NCI-H1105 (cell line): ENCODE measurements at regions not wholly inside any gene's neighbourhood (a gene's known extent, or its start where the extent isn't known, plus 50 kb on each side); places are given as distances from the start of the nearest gene placed in this dataset.

Experiments used
- DNase-seq: peaks from one replicate; lab custom pipeline; 2025; lab: John Stamatoyannopoulos, UW

DNA sequence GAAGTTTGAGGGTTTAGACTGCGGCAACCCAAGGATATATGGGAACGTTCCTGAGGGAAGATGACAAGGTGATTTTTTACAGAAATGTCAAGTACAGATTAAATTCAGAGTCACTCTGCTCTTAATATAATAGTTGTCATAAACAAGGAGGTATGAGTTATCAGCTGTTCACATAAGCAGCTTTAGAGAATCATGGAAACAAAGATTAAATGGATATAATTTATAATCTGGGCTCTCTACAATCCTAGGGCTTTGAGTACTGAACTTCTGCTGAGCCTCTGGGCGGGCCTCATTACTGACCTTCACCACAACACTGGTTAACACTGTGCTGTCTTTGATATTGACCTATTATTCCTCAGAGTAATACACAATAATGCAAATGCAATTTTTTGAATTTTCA, 577.8 kb downstream of the RPS29 start:
- no peak for DNase-seq

DNA sequence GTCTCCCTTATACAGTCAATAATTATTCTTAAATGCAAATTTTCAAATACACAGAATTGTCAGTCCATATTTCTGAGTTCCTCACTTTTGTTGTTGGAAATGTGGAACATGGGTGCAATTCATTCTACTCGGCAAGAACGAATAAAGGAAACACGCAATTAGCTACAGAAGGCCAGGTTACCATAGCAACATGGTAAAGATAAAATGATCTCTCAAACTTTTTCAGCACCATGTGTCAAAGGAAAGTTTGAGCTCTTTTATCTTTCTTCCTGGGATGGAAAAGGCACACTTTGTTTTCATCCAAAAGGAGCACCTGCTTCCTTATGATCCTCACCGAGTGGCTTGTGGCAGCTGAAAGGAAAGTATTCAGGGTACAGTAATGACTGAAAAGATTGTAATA, 595.0 kb downstream of the RPS29 start:
- no peak for DNase-seq

GRCh38 chr14:48983351-48983888, 602.8 kb downstream of the RPS29 start:
- DNase-seq: peak; percentile 6

DNA sequence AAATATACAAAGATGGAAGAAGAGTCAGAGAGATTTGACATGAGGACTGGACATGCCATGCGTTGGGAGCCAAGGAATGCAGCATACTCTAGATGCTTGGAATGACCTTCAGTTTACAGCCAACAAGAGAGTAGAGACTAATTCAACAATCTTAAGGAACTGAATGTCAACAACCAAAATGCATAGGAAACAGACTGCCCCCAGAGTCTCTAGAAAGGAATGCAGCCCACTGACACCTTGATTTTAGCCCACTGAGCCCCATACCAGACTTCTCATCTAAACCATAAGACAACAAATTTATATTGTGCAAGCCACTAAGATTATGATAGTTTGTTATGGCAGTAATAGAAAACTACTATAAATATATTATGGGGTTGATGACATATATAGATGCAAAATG, 611.2 kb downstream of the RPS29 start:
- no peak for DNase-seq

DNA sequence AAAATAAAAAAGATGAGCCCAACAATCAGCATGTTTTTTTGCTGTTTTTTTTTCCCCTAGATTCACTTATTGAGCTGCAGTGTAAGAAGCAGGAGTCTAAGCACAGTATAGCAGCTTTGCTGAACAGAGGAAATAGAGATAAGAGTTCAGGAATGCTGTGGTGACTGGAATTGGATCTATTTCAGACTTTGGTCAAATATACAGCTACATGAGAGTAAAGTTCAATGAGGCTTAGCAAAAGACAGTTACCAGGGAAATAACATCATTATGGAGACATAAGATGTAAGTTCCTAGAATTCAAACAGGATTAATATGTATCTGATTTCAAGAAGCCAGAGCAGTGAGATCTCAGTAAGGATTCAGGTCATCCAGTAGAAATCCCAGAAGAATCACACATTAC, 613.0 kb downstream of the RPS29 start:
- no peak for DNase-seq

DNA sequence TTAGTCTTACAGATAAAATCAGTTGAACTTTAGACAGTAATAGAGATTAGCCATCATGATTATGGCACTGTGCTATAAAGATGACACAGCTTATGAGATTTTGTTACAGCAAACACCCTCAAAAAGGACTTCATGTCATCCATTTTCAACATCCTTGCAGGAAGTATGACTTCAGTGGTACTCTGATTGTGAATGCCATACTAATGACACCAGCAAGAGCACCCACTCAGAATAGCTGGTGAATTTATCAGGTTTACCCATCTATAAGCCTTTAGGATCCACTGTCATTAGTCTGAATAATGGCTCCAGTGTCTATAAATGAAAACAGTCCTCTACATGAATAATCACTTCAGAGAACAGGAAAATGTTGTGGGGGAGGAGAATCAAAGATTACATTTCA, 615.2 kb downstream of the RPS29 start:
- DNase-seq: no peak

- no peak for DNase-seq
Measured at GRCh38 chr14:48967419-48967818, 618.8 kb downstream of the RPS29 start.

- no peak for DNase-seq
Measured at GRCh38 chr14:48963231-48963790, 622.9 kb downstream of the RPS29 start.

- DNase-seq: no peak
Measured at GRCh38 chr14:48957486-48957885, 628.7 kb downstream of the RPS29 start.

DNA sequence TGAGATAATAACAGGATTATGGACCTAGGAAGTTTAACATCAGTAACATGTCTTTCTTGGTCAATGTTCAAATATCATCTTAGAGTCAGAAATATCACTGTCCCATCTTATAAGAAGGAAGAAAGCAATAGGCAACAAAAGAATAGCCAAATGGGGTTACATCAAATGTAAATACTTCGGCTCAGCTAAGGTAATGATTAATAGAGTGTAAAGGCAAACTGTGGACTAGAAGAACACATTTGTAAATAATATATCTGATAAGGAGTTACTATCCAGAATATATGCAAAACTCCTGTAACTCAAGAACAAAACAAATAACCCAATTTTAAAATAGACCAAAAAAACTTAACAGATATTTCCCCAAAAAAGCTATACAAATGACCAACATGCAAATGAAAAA, 630.3 kb downstream of the RPS29 start:
- DNase-seq: no peak

DNA sequence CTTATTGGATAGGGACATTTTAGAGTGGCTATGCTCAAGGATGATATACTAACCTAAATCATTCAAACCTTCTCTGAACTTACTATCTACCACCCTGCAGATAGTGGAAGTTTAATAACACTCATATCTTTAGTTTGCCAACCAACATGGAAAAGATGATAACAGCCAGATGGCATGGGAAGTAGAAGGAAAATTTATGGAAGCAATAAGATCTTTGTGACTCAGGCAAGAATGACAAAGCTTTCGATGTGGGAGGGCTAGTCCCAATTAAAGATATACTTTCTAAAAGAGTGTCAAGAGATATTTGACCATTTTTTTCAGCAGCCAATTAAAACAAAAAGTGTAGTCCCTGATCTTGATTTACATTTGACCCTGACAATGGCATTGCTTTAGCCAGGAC, 631.7 kb downstream of the RPS29 start:
- no peak for DNase-seq

DNA sequence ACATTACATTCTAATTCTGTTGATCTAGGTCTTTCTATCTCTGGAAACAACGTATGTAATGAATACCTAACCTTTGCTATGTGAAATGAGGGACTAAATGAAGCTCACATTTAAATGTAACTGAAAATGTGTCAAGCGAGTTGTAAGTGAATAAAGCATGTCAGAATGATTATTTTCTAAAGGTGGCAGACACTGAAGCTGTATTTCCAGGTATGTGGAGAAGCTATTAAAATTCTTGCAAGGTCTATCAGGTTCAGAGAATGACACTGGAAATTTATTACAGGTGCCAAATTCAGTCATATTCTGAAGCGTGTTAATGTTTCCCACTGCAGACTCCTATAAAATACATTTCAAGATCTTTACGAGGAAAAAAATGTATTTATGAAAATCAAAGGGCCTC, 641.4 kb downstream of the RPS29 start:
- no peak for DNase-seq

DNA sequence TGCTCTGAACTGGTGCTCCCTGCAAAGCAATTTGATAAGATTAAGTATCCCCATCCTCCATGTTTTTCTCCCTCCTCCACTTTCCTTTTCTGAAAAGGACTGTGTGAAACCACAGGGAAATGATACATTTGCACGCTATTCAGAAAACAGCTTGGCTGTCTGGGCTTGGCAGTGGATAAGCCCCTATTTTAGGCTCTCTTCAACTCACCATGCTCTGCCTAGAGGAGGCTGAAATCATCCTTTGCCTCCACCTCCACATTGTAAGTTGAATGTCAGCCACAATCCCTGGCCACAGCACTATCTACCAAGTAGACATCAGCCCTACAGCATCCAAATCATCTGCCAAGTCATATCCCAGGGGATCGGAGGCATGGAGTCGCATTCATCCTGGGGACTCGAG, 642.3 kb downstream of the RPS29 start:
- no peak for DNase-seq

GRCh38 chr14:48937541-48938195, 648.5 kb downstream of the RPS29 start:
- DNase-seq: no peak

DNA sequence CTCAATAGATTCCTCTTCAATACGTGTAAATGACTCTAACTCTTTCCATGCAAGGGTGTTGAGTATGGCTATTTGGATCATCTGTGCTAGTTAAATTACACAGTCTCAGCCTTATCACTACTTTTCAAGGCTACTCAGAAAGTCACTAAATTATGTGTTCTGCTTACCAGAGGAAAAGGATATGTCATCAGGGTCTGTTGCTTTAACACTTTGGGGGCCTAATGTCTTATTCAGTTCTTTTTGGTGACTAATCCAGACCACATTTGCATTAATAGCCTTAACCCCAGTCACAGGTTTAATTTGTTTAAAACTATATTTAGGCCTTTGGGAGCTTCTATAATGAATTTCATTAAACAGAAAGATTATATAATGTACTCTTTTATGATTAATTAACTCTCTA, 649.3 kb downstream of the RPS29 start:
- DNase-seq: no peak

DNA sequence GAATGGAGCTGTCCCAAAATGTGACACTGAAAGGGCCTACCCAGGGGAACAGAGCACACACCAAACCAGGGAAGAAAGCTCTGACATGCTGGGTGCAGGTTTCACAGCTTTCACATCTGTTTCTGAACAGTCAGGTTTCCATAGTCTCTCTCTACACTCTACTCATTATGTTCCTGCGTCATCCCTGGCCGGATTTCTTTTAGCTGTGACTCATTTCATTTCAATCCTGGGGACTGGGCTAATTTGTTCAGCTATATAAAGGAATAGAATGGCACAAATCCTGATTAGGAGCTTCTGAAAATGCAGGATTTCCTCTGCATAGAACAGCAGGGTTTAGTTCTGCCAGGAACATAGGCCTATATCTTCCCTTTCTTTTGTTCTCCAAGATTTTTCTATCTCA, 649.8 kb downstream of the RPS29 start:
- no peak for DNase-seq

- DNase-seq: no peak
Measured at GRCh38 chr14:48925184-48925583, 661.0 kb downstream of the RPS29 start.

DNA sequence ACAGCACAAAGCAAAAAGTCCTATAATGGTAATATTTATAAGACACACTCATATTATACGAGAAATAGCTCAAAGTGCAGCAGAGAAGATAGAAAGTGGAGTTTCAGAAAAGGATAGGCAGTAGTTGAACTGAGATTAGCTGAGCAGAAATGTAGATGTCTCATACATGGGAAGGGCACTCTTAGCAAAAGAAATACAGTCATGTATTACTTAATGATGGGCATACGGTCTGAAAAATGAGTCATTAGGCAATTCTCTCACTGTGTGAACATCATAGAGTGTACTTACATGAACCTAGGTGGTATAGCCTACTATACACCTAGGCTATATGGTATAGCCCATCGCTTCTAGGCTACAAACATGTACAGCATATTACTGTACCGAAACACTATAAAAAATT, 671.3 kb downstream of the RPS29 start:
- no peak for DNase-seq

DNA sequence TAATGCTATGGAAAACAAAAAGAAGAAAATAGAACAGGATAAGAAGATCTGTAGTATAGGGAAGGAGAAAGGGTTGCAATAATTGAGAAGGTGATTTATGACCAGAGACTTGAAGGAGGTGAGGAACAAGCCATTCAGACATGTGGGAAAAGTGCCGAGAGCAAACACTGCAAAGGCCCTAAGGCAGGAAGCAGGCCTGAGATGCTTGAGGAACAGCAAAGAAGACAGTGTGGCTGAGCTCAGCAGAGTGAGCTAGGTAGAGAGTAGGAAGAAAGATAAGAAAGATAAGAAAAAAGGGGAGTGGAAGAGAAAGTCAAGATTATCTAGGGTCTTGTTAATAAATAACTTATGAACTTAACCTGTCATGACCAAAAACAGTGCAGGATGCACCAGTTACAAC, 671.8 kb downstream of the RPS29 start:
- DNase-seq: no peak

- no peak for DNase-seq
Measured at GRCh38 chr14:48900565-48900964, 685.6 kb downstream of the RPS29 start.

- no peak for DNase-seq
Measured at GRCh38 chr14:48890333-48890732, 695.8 kb downstream of the RPS29 start.

- peak; percentile 54 for DNase-seq
Measured at GRCh38 chr14:48876806-48877340, 709.3 kb downstream of the RPS29 start.

- DNase-seq: no peak
Measured at GRCh38 chr14:48874711-48875110, 711.5 kb downstream of the RPS29 start.

DNA sequence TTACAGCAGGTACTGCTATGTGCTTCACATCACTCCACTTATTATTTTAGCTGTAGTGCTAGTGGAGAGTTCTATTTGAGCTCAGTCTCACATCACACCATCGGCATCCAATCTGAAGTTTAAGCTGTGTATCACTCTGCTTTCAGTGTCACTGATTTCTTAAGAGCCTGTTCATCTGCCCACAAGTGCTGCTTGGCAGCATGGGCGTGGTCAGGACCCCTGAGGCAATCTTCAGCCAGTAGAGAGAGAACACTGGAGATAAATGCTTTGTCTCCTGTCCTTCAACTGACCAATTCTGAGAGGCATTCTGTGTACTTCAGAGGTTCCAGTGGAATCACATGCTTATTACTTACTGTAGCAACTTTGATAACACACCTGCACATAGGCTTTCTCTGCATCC, 728.8 kb downstream of the RPS29 start:
- DNase-seq: no peak
